Liver (tissue), 3 donors: ENCODE measurements at regions not wholly inside any gene's neighbourhood (a gene's known extent, or its start where the extent isn't known, plus 50 kb on each side); places are given as distances from the start of the nearest gene placed in this dataset.

Experiments used
- EGR1 ChIP-seq, 2 donors: IDR thresholded peaks; 2 replicates each; pipeline ENCODE4 v1.6.1; 2016 to 2018; ENCODE audit warnings: antibody characterized with exemption in 2 of 2, low read depth in 2 of 2
- GABPA ChIP-seq, 2 donors: IDR thresholded peaks in 1 of 2; conservative IDR thresholded peaks in 1 of 2; 2 replicates each; pipeline ENCODE4 v1.6.1; 2016; ENCODE audit warnings: antibody characterized with exemption in 2 of 2, mild to moderate bottlenecking in 1 of 2, moderate library complexity in 1 of 2
- NR2F2 ChIP-seq: IDR thresholded peaks from 2 replicates; pipeline ENCODE4 v1.6.1; 2016; ENCODE audit warnings: antibody characterized with exemption
- SP1 ChIP-seq: IDR thresholded peaks from 2 replicates; pipeline ENCODE4 v1.6.1; 2018; ENCODE audit warnings: antibody characterized with exemption, mild to moderate bottlenecking
- TAF1 ChIP-seq: conservative IDR thresholded peaks from 2 replicates; pipeline ENCODE4 v1.6.1; 2016; ENCODE audit warnings: antibody characterized with exemption, mild to moderate bottlenecking
- YY1 ChIP-seq: IDR thresholded peaks from 2 replicates; pipeline ENCODE4 v1.6.1; 2016; ENCODE audit warnings: antibody characterized with exemption, mild to moderate bottlenecking
- TF ChIP-seq, protein P1 (sequence below): fragments of 150-350 bp; IDR thresholded peaks from 2 replicates; pipeline ENCODE4 v1.5.1; 2017; ENCODE audit warnings: improper control_type of control experiment, low read depth, low read length; ENCODE audit not compliant: missing input control
- TF ChIP-seq, protein P2 (sequence below): IDR thresholded peaks from 2 replicates; pipeline ENCODE4 v1.6.1; 2016; ENCODE audit warnings: antibody characterized with exemption
- TF ChIP-seq, protein P3 (sequence below): IDR thresholded peaks from 2 replicates; pipeline ENCODE4 v1.6.1; 2016; ENCODE audit warnings: antibody characterized with exemption, mild to moderate bottlenecking
- TF ChIP-seq, protein P4 (sequence below): IDR thresholded peaks from 2 replicates; pipeline ENCODE4 v1.6.1; 2016; ENCODE audit warnings: antibody characterized with exemption
- donor health status: healthy.
- donor health status: healthy.

DNA sequence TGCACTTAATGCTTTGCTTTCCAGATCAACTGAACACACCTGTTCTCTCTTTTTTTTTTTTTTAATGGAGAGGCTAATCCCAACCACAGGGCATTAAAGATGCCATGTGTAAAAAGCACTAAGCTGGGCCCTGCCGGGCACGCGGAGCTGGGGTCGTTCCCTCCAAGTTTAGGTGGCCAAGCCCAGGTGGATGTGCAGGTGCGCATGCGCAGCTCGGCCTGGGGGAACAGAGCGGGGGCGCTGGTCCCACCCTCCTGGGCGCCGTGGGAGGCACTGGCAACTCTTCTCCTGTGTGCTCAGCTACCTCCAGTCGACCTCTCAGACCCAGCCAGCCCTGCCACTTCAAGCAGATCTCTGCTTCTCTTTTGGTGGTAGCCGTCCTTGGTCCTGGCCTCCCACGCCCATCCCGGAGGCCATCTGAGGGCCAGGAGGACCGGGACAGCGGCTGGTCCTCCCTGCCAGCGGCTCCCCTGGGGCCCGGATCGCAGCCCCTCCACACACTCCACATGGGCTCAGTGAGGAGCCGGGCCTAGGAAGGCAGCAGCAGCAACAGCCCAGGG is 679.3 kb downstream of the BCL11B start:
- TF ChIP-seq EGR1 (IDR thresholded peaks at IDR 0.05; ENCODE audit: low read depth in 2 of 2) (no peak), NR2F2 (no peak), SP1 (no peak), TAF1 (no peak), YY1 (no peak), GABPA (IDR thresholded peaks at IDR 0.05 in 1 of 2, conservative IDR thresholded peaks at IDR 0.05 in 1 of 2) (no peak)
- TF ChIP-seq, protein P1, sequence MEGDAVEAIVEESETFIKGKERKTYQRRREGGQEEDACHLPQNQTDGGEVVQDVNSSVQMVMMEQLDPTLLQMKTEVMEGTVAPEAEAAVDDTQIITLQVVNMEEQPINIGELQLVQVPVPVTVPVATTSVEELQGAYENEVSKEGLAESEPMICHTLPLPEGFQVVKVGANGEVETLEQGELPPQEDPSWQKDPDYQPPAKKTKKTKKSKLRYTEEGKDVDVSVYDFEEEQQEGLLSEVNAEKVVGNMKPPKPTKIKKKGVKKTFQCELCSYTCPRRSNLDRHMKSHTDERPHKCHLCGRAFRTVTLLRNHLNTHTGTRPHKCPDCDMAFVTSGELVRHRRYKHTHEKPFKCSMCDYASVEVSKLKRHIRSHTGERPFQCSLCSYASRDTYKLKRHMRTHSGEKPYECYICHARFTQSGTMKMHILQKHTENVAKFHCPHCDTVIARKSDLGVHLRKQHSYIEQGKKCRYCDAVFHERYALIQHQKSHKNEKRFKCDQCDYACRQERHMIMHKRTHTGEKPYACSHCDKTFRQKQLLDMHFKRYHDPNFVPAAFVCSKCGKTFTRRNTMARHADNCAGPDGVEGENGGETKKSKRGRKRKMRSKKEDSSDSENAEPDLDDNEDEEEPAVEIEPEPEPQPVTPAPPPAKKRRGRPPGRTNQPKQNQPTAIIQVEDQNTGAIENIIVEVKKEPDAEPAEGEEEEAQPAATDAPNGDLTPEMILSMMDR, result no peak
- TF ChIP-seq, protein P2, sequence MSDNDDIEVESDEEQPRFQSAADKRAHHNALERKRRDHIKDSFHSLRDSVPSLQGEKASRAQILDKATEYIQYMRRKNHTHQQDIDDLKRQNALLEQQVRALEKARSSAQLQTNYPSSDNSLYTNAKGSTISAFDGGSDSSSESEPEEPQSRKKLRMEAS, result no peak
- TF ChIP-seq, protein P3, sequence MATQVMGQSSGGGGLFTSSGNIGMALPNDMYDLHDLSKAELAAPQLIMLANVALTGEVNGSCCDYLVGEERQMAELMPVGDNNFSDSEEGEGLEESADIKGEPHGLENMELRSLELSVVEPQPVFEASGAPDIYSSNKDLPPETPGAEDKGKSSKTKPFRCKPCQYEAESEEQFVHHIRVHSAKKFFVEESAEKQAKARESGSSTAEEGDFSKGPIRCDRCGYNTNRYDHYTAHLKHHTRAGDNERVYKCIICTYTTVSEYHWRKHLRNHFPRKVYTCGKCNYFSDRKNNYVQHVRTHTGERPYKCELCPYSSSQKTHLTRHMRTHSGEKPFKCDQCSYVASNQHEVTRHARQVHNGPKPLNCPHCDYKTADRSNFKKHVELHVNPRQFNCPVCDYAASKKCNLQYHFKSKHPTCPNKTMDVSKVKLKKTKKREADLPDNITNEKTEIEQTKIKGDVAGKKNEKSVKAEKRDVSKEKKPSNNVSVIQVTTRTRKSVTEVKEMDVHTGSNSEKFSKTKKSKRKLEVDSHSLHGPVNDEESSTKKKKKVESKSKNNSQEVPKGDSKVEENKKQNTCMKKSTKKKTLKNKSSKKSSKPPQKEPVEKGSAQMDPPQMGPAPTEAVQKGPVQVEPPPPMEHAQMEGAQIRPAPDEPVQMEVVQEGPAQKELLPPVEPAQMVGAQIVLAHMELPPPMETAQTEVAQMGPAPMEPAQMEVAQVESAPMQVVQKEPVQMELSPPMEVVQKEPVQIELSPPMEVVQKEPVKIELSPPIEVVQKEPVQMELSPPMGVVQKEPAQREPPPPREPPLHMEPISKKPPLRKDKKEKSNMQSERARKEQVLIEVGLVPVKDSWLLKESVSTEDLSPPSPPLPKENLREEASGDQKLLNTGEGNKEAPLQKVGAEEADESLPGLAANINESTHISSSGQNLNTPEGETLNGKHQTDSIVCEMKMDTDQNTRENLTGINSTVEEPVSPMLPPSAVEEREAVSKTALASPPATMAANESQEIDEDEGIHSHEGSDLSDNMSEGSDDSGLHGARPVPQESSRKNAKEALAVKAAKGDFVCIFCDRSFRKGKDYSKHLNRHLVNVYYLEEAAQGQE, result no peak
- TF ChIP-seq, protein P4, sequence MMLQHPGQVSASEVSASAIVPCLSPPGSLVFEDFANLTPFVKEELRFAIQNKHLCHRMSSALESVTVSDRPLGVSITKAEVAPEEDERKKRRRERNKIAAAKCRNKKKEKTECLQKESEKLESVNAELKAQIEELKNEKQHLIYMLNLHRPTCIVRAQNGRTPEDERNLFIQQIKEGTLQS, result no peak
